HG02623 (cell line): ENCODE measurements at regions not wholly inside any gene's neighbourhood (a gene's known extent, or its start where the extent isn't known, plus 50 kb on each side); places are given as distances from the start of the nearest gene placed in this dataset.
"Not testable (repeated sequence)": the region's sequence is repeated elsewhere in the genome, so short reads cannot be mapped to it uniquely, and the experiment has no call there.

Source experiments
- ATAC-seq: cut with Tn5 transposase; IDR thresholded peaks from one replicate; pipeline ENCODE4 v1.9.1; 2021; ENCODE audit warnings: moderate library complexity; ENCODE audit not compliant: unreplicated experiment

DNA sequence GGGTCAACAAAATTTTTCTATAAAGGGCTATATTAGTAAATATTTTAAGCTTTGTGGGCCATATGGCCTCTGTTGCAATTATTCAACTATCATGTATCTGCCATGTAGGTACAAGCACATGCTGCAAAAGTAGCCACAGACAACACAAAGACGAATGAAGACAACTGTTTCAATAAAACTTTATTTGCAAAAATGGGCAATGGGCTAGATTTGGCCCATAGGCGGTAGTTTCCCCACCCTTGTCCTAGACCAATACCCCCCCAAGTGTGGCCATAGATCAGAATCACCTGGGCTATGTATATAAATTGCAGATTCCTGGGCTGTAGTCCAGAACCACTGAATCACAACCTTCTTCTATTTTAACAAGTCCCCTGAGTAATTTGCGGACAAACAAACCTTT, 331.0 kb upstream of the PSMD7 start:
- ATAC-seq = no peak

DNA sequence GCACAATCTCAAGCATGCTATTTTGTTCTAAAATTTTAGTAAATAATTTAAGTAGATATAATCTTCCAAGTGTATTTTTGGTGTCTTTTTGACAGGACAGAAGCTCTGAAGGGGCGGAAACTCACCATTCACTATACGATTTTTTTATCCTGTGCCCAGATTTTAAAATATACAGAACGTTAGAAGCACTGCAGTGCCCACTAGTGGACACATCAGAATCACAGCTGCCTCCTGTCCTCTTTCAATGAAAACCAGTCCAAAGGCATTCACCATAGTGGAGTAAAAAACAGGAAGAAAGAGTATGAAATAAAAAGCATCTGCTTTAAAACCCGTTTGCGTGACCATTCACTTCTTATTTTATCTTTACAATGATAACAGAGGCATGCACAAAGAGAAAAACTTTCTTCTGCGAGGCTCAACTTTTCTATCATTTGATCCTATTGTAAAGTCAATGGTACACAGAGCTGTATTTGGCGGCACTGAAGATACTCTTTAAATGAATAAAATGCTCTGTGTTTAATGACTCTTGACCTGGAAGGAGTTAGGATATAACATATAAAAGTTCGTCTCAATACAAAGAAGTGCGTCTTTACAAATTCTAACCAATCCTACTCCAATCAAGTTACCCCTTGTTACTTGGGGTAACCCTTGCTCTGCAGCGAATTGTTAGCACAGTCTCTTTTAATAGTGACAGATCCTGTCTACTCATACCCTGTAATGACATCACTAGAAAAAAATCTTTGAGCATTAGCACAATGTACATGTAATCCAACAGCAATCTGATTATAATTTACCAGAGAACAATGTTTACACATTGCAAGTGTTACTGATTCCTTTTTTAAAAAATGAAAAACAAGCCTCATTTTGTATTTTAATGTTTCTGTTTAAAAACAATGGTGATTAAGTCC, 339.8 kb upstream of the PSMD7 start:
- peak; percentile 67 for ATAC-seq

DNA sequence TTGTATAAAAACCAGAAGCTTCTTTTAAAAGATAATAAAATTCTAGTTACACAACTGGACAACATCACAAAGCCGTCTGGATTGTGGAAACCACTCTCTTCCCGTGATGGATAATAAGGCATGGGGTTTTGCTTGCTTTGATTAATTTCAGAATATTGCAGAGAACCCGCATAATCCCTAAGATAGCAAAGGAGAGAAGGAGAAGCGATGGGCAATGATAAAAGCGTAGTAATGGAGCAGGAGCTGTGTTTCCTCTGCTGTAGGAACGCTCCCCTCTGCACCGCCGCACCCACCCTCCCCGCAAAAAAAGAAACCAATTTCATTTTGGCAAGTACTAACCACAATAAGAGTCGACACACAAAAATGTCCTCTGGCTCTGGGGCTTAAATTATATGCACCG, 340.9 kb upstream of the PSMD7 start:
- no peak for ATAC-seq

DNA sequence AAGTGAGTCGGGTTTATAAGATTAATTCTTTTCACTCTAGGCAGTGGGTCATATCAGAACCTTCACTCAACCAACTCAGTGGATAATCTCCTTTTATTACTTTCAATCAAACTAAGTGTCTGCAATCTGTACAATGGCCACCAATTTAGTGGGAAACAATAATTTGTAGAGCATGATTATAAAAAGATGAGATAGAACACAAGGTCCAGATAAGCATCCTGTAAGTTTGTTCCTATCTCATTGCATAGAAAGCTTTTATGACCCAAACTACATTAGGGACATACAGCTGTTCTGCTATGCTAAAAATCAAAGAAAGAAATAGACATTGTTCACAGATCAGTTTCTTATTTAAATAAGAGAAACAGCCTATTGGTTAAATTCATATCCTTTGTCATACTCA, 341.4 kb upstream of the PSMD7 start:
- ATAC-seq = no peak

DNA sequence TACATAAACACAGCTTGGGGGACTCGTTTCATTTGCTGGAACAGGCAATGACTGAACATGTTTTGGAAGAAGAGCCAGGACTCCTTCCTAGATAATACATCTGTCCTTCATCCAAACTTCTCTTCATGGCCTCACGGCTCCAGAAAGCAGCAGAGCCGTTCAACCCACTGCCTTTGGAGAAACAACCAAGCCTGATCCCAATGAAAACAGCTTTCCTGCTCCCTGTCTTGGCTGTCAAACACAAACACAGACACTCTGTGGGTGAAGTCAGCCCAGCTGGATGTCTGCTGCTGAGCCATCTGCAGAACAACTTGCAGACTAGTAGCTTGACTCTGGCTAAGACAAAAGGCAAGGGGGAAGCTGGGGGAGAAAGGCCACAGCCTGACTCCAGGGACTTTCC, 345.1 kb upstream of the PSMD7 start:
- no peak for ATAC-seq

DNA sequence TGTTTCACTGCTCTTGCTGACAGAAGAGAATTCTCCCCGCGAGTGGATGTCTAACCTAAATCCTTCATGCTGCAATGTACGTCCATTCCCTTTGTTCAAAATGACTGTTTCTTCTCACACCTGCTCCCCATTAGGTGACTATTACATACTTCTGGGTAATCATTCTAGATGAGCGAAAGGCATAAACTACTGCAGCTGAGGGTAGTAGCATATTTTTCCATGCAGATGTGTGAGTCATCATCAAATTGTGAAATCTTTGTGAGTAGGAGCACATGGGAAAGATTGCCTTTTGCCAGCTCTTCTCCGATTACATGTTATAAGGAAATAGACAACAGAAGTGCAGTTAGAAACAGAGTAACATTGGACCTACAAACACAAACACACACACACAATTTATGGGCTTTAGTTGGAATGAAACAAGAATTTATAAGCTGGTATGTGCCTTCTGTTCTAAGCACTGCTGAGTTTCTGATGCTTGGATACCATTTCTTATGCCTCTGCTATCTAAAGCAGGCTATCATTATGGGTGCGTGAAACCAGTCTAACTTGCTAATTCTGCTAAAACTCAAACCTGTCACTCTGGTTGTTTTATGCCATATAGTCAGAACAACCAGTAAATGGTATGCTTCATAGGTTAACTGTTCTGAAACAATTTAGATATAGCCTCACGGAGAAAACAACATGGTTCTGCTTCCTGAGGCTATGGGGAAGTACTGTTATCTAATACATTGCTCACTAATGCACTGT, 346.9 kb upstream of the PSMD7 start:
- no peak for ATAC-seq

DNA sequence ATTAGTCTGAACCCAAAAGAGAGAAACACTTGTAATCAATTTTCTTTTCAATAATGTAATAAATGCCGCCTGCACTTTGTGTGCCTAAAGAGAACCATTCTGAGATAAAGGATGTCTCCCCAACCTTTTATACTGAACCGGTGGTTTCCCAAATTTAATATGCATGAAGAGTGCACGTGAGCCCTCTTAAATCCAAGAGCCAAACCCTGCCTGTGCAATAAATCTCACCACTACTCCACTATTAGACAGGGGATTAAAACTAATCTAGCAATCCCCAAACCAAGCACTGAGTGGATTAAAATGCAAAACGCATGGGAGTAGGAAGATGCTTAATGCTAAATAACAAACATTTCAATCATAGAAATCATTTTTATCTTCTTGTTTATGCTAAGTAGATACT, 351.0 kb upstream of the PSMD7 start:
- ATAC-seq = no peak

DNA sequence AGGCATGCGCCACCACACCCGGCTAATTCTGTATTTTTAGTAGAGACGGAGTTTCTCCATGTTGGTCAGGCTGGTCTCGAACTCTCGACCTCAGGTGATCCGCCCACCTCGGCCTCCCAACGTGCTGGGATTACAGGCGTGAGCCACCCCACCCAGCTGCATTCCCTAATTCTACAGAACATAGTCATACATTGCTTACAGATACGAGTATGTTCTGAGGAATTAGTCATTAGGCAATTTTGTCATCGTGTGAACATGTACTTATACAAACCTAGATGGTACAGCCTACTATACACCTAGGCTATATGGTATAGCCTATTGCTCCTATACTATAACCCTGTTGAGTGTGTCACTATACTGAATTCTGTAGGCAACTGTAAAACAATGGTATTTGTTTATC, 353.4 kb upstream of the PSMD7 start:
- not testable (repeated sequence) for ATAC-seq

DNA sequence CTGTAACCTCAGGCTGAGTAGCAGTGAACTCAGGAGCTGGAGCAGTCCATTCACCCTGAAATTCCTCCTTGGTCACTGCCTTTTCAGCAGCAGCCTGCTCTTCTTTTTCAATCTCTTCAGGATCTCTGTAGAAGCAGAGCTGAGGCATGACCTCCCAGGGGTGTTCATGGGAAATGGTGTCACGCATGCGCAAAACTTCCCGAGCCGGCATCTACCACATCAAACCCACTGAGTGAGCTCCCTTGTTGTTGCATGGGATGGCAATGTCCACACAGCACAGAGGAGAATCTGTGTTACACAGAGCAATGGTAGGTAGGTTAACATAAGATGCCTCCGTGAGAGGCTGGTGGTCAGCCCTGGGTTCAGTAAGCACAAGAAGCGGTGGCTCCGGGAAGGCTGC, 355.8 kb upstream of the PSMD7 start:
- ATAC-seq = not testable (repeated sequence)

DNA sequence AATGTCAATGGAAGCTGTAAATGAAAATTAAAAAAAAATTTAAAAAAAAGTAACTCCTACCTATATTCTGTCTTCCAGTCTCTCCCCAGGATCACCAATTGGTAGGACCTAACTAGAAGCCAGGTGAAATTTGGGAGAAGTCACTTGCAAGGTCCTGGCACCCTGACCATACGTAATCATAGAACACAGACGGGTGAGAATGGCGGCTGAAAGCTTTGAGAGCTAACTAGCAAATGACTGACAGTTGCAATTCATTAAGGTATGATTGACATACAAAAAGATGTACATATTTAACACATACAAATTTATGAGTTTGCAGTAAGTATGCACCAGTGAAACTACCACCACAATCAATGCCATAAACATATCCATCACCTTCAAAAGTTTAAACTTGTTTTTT, 372.7 kb upstream of the PSMD7 start:
- no peak for ATAC-seq

DNA sequence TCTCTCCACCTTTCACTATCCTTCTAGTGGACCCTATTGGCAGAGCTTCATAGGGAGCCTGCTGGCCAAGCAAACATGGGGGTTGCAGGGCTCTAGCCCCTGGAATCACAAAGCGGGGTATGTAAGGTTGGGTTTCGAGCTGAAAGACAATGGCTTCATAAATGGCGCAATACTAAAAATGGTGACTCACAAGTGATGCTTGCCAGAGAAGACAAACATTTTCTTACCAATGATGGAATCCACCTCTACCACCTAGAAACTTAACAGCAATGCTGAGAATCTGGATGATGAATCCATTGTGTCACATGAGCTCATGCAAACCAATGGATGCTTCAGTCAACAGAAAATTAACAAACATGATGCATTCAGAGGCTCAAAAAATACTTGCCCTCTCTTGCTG, 375.3 kb upstream of the PSMD7 start:
- no peak for ATAC-seq

DNA sequence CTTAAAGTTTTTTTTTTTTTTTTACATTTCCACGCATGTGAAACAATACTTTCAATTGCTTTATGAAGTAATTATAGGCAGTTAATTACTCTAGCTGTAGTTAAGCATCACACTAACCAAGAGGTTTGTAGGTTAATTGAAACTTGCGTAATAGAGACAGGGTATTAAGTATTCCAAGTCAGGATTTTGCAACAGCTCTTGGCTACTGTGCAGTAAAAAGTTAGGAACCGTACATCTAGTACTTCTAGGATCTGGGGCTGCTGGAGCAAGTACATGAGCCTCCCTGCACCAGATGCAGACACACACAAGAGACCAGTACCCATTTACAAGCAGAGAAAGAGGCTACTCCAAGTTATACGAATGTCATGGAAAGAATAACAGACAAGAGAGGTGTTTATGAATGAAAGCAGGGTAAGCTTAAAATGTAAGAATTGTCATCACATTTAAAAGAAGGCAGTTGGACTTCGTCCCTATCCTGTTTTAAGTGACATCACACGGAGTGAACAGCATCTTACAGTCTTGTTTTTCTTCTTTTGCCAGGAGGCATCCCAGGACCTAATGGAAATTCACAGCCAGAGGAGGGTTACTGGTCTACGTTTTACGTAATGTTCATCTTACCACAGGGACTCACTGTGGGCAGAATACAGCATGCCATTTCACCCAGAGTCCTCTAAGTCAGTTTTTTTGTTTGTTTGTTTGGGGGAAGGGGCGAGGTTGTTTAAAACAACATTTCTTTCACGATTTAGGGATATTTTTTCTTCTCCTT, 379.6 kb upstream of the PSMD7 start:
- ATAC-seq = no peak

DNA sequence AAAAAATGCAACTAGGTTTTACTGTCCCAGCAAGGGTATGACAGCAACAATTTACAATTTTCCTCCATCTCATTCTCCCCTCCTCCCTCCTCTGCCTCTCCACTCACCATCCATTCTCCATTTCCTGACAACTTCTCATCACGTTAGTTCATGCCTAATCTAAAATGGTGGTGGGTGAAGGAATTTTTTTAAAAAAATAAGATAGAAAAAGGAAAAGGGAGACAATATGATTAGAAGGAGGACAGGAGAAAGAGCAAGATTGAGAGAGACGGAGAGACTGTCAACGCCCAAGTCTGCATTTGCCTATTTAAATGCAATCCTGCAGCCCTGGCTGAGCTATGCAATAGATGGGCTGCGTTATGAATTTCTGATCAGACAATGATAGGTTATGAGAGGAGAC, 380.7 kb upstream of the PSMD7 start:
- no peak for ATAC-seq

DNA sequence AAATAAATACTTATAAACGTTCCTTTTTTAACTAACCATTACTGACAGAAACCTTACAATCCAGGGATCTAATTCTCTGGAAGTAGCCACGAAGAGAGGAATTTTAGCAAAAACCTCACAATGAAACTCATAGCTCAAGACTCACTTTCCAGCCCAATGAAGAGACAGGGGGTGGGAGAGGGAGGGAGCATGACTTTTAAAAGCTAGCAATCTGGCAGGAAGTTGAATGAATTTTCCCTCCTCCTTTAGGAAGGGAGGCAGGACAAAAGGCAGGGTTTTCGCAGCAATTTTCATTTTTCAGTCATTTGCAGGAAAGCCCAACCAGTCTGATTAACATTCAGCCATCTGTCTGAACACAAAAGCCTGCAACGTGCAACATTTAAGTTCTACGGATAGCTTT, 381.5 kb upstream of the PSMD7 start:
- ATAC-seq = no peak

DNA sequence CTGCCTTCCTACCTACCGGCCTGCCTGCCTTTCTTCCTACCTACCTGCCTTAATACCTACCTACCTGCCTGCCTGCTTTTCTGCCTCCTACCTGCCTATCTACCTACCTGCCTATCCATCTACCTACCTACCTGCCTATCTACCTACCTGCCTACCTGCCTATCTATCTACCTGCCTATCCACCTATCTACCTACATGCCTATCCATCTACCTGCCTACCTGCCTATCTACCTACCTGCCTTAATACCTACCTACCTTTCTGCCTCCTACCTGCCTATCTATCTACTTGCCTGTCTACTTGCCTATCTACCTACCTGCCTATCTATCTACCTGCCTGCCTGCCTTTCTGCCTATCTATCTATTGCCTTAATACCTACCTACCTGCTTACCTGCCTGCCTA, 383.8 kb upstream of the PSMD7 start:
- no peak for ATAC-seq

DNA sequence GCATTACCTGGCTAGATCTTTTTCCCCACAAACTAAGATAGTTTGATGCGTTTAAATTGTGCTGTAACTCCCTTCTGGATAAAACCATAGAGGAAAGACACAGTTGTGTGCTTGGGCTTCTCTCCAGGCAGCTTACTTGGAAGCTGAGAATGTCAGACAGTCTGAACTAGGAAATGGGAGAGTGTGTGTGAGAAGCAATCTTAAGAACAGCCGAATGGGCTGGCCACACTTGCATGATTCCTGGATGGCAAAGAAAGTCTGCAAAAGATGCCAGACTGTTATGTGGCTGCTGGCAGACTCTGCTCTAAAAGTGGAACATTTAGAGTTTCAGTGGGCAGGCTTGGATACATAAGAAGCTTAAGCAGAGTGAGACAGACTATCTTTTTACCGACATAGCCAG, 384.3 kb upstream of the PSMD7 start:
- ATAC-seq = no peak

DNA sequence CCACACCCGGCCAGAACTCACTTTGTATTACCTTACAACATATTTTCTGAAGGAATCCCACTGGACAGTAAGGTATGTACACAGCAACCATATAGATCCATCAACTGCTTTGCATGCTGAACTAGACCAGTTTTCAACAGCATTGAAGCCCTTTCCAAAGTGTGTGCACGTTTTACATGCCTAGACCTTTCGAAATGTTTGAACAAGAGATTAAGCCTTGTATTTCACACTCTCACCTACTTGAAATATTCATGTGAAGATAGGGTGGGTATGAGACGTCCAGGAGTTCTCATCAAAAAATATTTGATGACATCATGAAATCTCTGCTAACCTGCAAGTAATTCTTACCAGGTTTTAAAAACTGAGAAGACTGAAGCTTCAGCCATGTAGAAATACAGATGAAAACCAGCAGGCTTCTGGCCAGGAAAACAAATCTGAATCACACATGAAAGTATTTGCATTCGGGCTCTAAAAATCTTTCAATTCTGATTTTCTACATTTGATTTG, 387.0 kb upstream of the PSMD7 start:
- no peak for ATAC-seq

DNA sequence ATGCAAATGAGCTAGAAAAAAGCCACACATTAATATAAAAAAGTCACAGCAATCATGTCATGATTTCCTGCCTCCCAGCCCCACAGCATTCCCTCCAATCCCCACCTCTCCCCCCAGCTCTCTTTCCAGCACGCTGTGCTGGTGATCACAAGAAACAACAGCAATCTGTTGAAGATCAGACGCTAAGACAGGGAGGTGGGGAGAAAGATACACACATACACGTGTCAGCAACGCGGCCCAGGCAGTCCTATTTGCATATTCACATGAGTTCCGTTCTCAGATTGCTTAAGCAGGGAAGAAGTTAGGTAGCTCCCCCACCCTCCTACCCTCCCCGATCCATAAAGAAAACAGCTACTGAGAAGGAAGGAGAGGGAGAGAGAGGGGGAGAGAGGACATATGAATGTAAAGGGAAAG, 405.5 kb upstream of the PSMD7 start:
- ATAC-seq = no peak

DNA sequence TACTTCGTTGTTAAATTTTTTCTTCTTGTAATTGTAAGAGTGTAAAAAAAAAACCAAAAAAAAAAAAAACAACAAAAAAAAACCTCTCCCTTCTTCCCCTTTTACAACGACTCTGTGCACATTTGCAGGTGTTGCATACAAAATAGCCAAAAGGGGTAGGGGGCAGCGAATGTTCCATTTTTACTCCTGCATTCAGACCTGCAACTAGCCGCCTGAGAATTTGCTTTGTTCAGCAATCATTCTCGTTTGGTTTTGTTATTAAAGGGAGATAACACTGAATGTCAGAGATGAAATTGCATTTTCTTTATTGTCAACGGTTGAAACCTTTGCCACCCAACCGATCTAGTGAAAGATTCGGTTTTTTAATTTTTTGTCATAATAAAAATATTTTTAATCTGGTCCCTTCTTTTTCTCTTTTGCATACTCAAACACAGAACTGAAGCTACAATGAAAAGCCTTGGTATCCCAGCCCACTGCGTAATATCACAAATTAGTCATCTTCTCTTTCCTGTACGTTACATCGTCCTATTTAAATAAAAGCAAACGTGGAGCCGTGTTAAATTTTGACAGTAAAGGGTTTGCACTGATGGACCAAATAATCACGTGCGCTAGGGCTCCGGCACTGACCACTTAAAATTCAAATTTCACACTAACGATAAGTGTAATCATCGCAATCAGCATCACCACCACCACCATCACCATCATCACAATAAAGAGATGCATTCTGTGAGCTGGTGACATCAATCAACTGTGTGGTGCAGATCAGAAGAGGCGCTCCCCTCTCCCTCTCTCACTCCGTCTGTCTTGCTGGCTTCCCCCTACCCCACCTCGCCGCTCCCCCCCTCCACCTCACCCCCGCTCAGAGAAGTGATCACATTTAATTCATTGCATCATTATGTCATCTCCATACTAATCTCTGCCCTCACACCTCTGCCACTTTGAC, 406.2 kb upstream of the PSMD7 start:
- no peak for ATAC-seq

DNA sequence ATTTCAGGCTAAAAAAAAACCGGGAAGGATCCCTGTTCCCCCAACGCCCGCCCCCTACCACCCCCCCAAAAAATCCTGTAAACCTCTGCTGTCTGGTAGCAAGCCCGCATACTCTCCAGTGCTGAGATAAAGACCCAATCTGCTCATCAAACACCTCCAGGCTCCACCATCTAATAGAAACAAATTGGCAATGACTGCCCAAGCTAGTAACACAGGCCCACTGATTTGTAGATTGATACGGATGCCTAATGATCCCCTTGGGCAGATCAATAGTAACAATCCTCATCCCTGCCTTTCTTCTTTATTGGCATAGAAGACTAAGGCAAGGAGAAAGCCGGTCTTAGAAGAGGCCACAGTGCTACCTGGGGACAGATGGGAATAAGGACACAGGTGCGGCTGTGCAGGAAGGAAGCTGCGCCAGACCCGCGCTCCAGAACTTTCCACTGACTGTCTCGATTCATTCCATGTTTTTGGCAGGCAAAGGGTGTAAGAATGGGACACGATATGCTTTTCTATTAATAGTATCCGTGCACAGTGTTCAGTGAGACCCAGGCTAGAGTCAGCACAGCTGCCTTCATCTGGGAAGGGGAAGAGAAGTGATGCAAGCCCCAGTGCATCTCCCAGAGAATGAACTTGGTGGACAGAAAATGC, 407.6 kb upstream of the PSMD7 start:
- no peak for ATAC-seq
